Cardiac fibroblast (primary cell): ENCODE measurements at regions not wholly inside any gene's neighbourhood (a gene's known extent, or its start where the extent isn't known, plus 50 kb on each side); places are given as distances from the start of the nearest gene placed in this dataset.

ENCODE experiments used
- DNase-seq, 2 donors: peaks; one replicate each; pipeline versions ENCODE4 v3.0.0 to v3.0.0-alpha.2; 2010; ENCODE audit warnings: low read depth in 2 of 2
- H3K4me3 ChIP-seq, 2 donors: replicated peaks in 1 of 2; 1 replicate in 1 of 2; 2 replicates in 1 of 2; pipeline ENCODE4 v1.5.1; 2011; ENCODE audit warnings: low read depth in 2 of 2, low read length in 2 of 2, mild to moderate bottlenecking in 2 of 2, moderate library complexity in 1 of 2
- CTCF ChIP-seq: IDR thresholded peaks from one replicate; pipeline ENCODE4 v1.5.1; 2011; ENCODE audit warnings: low read depth, mild to moderate bottlenecking, low read length, inconsistent platforms

- no peak for DNase-seq
- no peak for TF ChIP-seq CTCF
- H3K4me3 ChIP-seq, result no peak overlapping the region
Measured at GRCh38 chr9:86456416-86456815, 102.2 kb upstream of the TUT7 start.

- H3K4me3 ChIP-seq, result no peak overlapping the region
- peak; percentile 8 to 39 for DNase-seq
- no peak for TF ChIP-seq CTCF
Measured at GRCh38 chr9:86454701-86455615, 100.7 kb upstream of the TUT7 start.

- no peak for TF ChIP-seq CTCF
- H3K4me3 ChIP-seq, result no peak overlapping the region
- peak; percentile 18 to 29 for DNase-seq
Measured at GRCh38 chr9:86452201-86452828, 98.1 kb upstream of the TUT7 start.

- no peak for TF ChIP-seq CTCF
- no peak overlapping the region for H3K4me3 ChIP-seq
- no peak for DNase-seq
Measured at GRCh38 chr9:86449246-86449645, 95.0 kb upstream of the TUT7 start.

- TF ChIP-seq CTCF, result no peak
- no peak overlapping the region for H3K4me3 ChIP-seq
- DNase-seq, result no peak
Measured at GRCh38 chr9:86445671-86446070, 91.5 kb upstream of the TUT7 start.

- DNase-seq, result no peak
- H3K4me3 ChIP-seq, result no peak overlapping the region
- TF ChIP-seq CTCF, result no peak
Measured at GRCh38 chr9:86443992-86444391, 89.8 kb upstream of the TUT7 start.
